ENCODE measurements at regions not wholly inside any gene's neighbourhood (a gene's known extent, or its start where the extent isn't known, plus 50 kb on each side); places are given as distances from the start of the nearest gene placed in this dataset.

DNA sequence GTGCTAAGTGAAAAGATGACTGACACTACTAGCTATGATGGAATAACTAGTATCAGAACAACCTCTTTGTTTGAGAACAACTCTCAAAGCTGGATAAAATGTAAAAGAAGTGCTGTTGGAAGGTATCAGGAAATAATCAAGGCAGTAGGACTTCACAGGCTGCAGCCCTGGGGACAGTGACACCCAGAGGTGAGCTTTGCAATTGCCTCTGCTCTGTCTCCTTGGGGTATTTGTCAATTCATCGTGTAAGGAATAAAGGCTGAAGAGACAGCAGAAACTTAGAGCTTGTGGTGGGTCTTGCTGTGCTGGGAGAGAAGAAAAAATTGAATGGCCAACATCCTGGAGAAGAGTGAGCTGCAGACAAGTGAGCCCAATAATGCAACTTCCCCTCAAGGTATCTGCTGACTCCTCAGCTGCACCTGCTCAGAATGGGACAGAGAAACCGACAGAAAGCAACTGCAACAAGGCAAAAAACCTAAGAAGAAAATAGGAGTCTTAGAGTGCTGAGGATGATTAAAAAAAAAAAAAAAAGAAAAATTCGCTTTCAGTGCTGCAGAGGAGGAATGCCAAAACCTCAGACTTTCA, 141.1 kb downstream of the RCN1 start:
- TF ChIP-seq, protein P1, sequence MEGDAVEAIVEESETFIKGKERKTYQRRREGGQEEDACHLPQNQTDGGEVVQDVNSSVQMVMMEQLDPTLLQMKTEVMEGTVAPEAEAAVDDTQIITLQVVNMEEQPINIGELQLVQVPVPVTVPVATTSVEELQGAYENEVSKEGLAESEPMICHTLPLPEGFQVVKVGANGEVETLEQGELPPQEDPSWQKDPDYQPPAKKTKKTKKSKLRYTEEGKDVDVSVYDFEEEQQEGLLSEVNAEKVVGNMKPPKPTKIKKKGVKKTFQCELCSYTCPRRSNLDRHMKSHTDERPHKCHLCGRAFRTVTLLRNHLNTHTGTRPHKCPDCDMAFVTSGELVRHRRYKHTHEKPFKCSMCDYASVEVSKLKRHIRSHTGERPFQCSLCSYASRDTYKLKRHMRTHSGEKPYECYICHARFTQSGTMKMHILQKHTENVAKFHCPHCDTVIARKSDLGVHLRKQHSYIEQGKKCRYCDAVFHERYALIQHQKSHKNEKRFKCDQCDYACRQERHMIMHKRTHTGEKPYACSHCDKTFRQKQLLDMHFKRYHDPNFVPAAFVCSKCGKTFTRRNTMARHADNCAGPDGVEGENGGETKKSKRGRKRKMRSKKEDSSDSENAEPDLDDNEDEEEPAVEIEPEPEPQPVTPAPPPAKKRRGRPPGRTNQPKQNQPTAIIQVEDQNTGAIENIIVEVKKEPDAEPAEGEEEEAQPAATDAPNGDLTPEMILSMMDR (IDR thresholded peaks at IDR 0.05 in 4 of 5, conservative IDR thresholded peaks at IDR 0.05 in 1 of 5), result no peak
- TF ChIP-seq POLR2A (IDR thresholded peaks at IDR 0.05), result no peak

Data from gastrocnemius medialis (tissue), 4 donors.